SU-DHL-6 (cell line): ENCODE measurements at regions not wholly inside any gene's neighbourhood (a gene's known extent, or its start where the extent isn't known, plus 50 kb on each side); places are given as distances from the start of the nearest gene placed in this dataset.

ENCODE experiments used
- H2AFZ ChIP-seq: fragments of 200-600 bp; sonication (generic); 2 replicates; pipeline ENCODE4 v1.6.1; 2014; ENCODE audit warnings: low read depth, mild to moderate bottlenecking, moderate library complexity, mixed read lengths, antibody characterized with exemption, low read length; ENCODE audit not compliant: severe bottlenecking
- H3F3A ChIP-seq: fragments of 200-600 bp; shearing (Covaris generic); 2 replicates; pipeline ENCODE4 v1.6.0; 2016; ENCODE audit warnings: antibody characterized with exemption, mild to moderate bottlenecking; ENCODE audit not compliant: insufficient read depth
- H3K27ac ChIP-seq: fragments of 200-600 bp; sonication (generic); 2 replicates; pipeline ENCODE4 v1.5.1; 2016; ENCODE audit warnings: low read depth, mild to moderate bottlenecking, low read length, moderate library complexity, mixed read lengths
- H3K27me3 ChIP-seq: fragments of 200-600 bp; sonication (generic), shearing (Covaris generic); 2 replicates; pipeline ENCODE4 v1.6.0; 2014; ENCODE audit warnings: mild to moderate bottlenecking, low read length
- H3K36me3 ChIP-seq: fragments of 200-600 bp; sonication (generic); 2 replicates; pipeline ENCODE4 v1.6.1; 2014; ENCODE audit warnings: mild to moderate bottlenecking, low read length, mixed read lengths
- H3K4me2 ChIP-seq: fragments of 300-600, 200-600 bp; shearing (Covaris generic), sonication (generic); 2 replicates; pipeline ENCODE4 v1.6.0; 2014; ENCODE audit warnings: low read length, low read depth, mild to moderate bottlenecking; ENCODE audit not compliant: poor library complexity, severe bottlenecking
- H3K4me3 ChIP-seq: fragments of 200-600 bp; sonication (generic); 2 replicates; pipeline ENCODE4 v1.5.1; 2014; ENCODE audit warnings: antibody characterized with exemption, low read length, mild to moderate bottlenecking, mixed read lengths; ENCODE audit not compliant: insufficient read depth, poor library complexity, severe bottlenecking
- H3K79me2 ChIP-seq: fragments of 200-600 bp; sonication (generic); 2 replicates; pipeline ENCODE4 v1.6.1; 2014; ENCODE audit warnings: mild to moderate bottlenecking, low read length, moderate library complexity; ENCODE audit not compliant: insufficient read depth
- H3K9ac ChIP-seq: fragments of 200-600 bp; sonication (generic); 2 replicates; pipeline ENCODE4 v1.7.0; 2014; ENCODE audit warnings: mild to moderate bottlenecking, low read length
- H3K9me2 ChIP-seq: fragments of 200-600 bp; sonication (generic); replicated peaks from 2 replicates; pipeline ENCODE4 v1.6.1; 2014; ENCODE audit warnings: low read length; ENCODE audit not compliant: insufficient read depth
- H3K9me3 ChIP-seq: fragments of 200-600 bp; sonication (generic); 2 replicates; pipeline ENCODE4 v1.6.1; 2014; ENCODE audit warnings: low read length, mixed read lengths; ENCODE audit not compliant: insufficient read depth
- H4K20me1 ChIP-seq: fragments of 200-600 bp; sonication (generic); 2 replicates; pipeline ENCODE4 v1.6.1; 2014; ENCODE audit warnings: low read depth, mild to moderate bottlenecking, antibody characterized with exemption, low read length, moderate library complexity, mixed read lengths
- CTCF ChIP-seq: fragments of 200-600 bp; sonication (generic); IDR thresholded peaks from one replicate; pipeline ENCODE4 v1.5.1; 2017; ENCODE audit warnings: antibody characterized with exemption, mild to moderate bottlenecking, low read length, moderate library complexity; ENCODE audit not compliant: insufficient read depth, poor library complexity, severe bottlenecking
- EZH2phosphoT487 ChIP-seq: fragments of 200-600 bp; sonication (generic), shearing (Covaris generic); conservative IDR thresholded peaks from 2 replicates; pipeline ENCODE4 v1.6.1; 2018; ENCODE audit warnings: mild to moderate bottlenecking, antibody characterized with exemption, low read length, moderate library complexity, mixed read lengths

GRCh38 chr2:240205348-240205747, 64.9 kb upstream of the OTOS start:
- Histone ChIP-seq H3K9me3 (no peaks in the 10 kb centered on the region), H4K20me1 (no peaks in the 10 kb centered on the region), H3K4me3 (no peak overlapping the region), H3K27me3 (no peaks in the 10 kb centered on the region), H3F3A (no peaks in the 10 kb centered on the region), H2AFZ (no peak overlapping the region), H3K9me2 (no peaks in the 10 kb centered on the region), H3K9ac (no peak overlapping the region), H3K36me3 (no peaks in the 10 kb centered on the region), H3K79me2 (no peaks in the 10 kb centered on the region), H3K27ac (no peak overlapping the region), H3K4me2 (no peak overlapping the region)
- TF ChIP-seq EZH2phosphoT487 (no peak), CTCF (no peak)

GRCh38 chr2:240205772-240206171, 65.3 kb upstream of the OTOS start:
- no peaks in the 10 kb centered on the region for H3K36me3 ChIP-seq
- no peaks in the 10 kb centered on the region for H3K27me3 ChIP-seq
- H3K79me2 ChIP-seq = no peaks in the 10 kb centered on the region
- no peak overlapping the region for H3K27ac ChIP-seq
- H3K4me2 ChIP-seq = no peak overlapping the region
- H3K9ac ChIP-seq = no peak overlapping the region
- no peak overlapping the region for H3K4me3 ChIP-seq
- no peak for TF ChIP-seq EZH2phosphoT487
- no peak for TF ChIP-seq CTCF
- no peak overlapping the region for H2AFZ ChIP-seq
- no peaks in the 10 kb centered on the region for H3F3A ChIP-seq
- no peaks in the 10 kb centered on the region for H3K9me2 ChIP-seq
- no peaks in the 10 kb centered on the region for H4K20me1 ChIP-seq
- H3K9me3 ChIP-seq = no peaks in the 10 kb centered on the region

GRCh38 chr2:240206630-240207029, 66.2 kb upstream of the OTOS start:
- TF ChIP-seq EZH2phosphoT487 (no peak), CTCF (no peak)
- H3K79me2 ChIP-seq = no peaks in the 10 kb centered on the region
- no peak overlapping the region for H3K27ac ChIP-seq
- H3K36me3 ChIP-seq = no peaks in the 10 kb centered on the region
- H3F3A ChIP-seq = no peaks in the 10 kb centered on the region
- H3K9ac ChIP-seq = no peak overlapping the region
- no peak overlapping the region for H3K4me2 ChIP-seq
- H3K27me3 ChIP-seq = no peaks in the 10 kb centered on the region
- no peak overlapping the region for H2AFZ ChIP-seq
- H3K4me3 ChIP-seq = no peak overlapping the region
- no peaks in the 10 kb centered on the region for H4K20me1 ChIP-seq
- no peaks in the 10 kb centered on the region for H3K9me3 ChIP-seq
- H3K9me2 ChIP-seq = no peaks in the 10 kb centered on the region

- no peak for TF ChIP-seq CTCF
- TF ChIP-seq EZH2phosphoT487 = no peak
- H3K27me3 ChIP-seq = no peaks in the 10 kb centered on the region
- no peaks in the 10 kb centered on the region for H3K9me3 ChIP-seq
Measured at GRCh38 chr2:240207661-240208060, 67.2 kb upstream of the OTOS start.

More at GRCh38 chr2:240207661-240208060, 67.2 kb upstream of the OTOS start:
- H3K4me3 ChIP-seq = no peak overlapping the region
- H3K27ac ChIP-seq = no peak overlapping the region
- H3K9me2 ChIP-seq = no peaks in the 10 kb centered on the region
- H4K20me1 ChIP-seq = no peaks in the 10 kb centered on the region
- H3F3A ChIP-seq = no peaks in the 10 kb centered on the region
- H2AFZ ChIP-seq = no peak overlapping the region
- no peaks in the 10 kb centered on the region for H3K36me3 ChIP-seq
- H3K79me2 ChIP-seq = no peaks in the 10 kb centered on the region
- no peak overlapping the region for H3K4me2 ChIP-seq
- H3K9ac ChIP-seq = no peak overlapping the region
